ENCODE measurements at regions not wholly inside any gene's neighbourhood (a gene's known extent, or its start where the extent isn't known, plus 50 kb on each side); places are given as distances from the start of the nearest gene placed in this dataset.

GRCh38 chr15:38667890-38668850, 103.6 kb upstream of the RASGRP1 start:
- Histone ChIP-seq H3K27me3 (no peaks in the 10 kb centered on the region), H3K4me1 (no peaks in the 10 kb centered on the region), H3K9me3 (no peaks in the 10 kb centered on the region), H3K36me3 (no peaks in the 10 kb centered on the region), H3K4me3 (no peak overlapping the region), H3K27ac (no peak overlapping the region)
- intact Hi-C loops (cut with DNase I; ENCODE audit: low total_unique reads) = no loop called here
- TF ChIP-seq POLR2AphosphoS5 (IDR thresholded peaks at IDR 0.05) (no peak), POLR2A (IDR thresholded peaks at IDR 0.05) (no peak), EP300 (IDR thresholded peaks at IDR 0.05; ENCODE audit: low read depth) (no peak)
- TF ChIP-seq, protein P1, sequence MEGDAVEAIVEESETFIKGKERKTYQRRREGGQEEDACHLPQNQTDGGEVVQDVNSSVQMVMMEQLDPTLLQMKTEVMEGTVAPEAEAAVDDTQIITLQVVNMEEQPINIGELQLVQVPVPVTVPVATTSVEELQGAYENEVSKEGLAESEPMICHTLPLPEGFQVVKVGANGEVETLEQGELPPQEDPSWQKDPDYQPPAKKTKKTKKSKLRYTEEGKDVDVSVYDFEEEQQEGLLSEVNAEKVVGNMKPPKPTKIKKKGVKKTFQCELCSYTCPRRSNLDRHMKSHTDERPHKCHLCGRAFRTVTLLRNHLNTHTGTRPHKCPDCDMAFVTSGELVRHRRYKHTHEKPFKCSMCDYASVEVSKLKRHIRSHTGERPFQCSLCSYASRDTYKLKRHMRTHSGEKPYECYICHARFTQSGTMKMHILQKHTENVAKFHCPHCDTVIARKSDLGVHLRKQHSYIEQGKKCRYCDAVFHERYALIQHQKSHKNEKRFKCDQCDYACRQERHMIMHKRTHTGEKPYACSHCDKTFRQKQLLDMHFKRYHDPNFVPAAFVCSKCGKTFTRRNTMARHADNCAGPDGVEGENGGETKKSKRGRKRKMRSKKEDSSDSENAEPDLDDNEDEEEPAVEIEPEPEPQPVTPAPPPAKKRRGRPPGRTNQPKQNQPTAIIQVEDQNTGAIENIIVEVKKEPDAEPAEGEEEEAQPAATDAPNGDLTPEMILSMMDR (IDR thresholded peaks at IDR 0.05) = no peak
- WGBS, 2 donors (ENCODE audit: low coverage in 1 of 2) = 83 to 95% methylated on average over 5 of the region's 5 CpGs
- in situ Hi-C loops (cut with MboI; ENCODE audit: low pct_ligation_motif_present in 1 of 4, low pct_unique_long_range_greater_than_20kb in 1 of 4, low sequenced_read_pairs in 3 of 4) = no loop called here
- DNase-seq = no peak

- intact Hi-C loops (cut with DNase I; ENCODE audit: low total_unique reads) (no loop called here), in situ Hi-C loops (cut with MboI; ENCODE audit: low pct_ligation_motif_present in 1 of 4, low pct_unique_long_range_greater_than_20kb in 1 of 4, low sequenced_read_pairs in 3 of 4) (no loop called here)
- no peaks in the 10 kb centered on the region for H3K27me3 ChIP-seq
- DNase-seq = no peak
- H3K27ac ChIP-seq = no peak overlapping the region
- 72 to 87% methylated on average over 7 to 8 of the region's 8 CpGs for WGBS, 2 donors (ENCODE audit: low coverage in 1 of 2)
- no peaks in the 10 kb centered on the region for H3K9me3 ChIP-seq
- TF ChIP-seq POLR2AphosphoS5 (IDR thresholded peaks at IDR 0.05) = no peak
- TF ChIP-seq, protein P1 (IDR thresholded peaks at IDR 0.05) = no peak
- no peak for TF ChIP-seq POLR2A (IDR thresholded peaks at IDR 0.05)
- TF ChIP-seq EP300 (IDR thresholded peaks at IDR 0.05; ENCODE audit: low read depth) = no peak
- H3K36me3 ChIP-seq = no peaks in the 10 kb centered on the region
- no peaks in the 10 kb centered on the region for H3K4me1 ChIP-seq
- no peak overlapping the region for H3K4me3 ChIP-seq
These were observed 104.3 kb upstream of the RASGRP1 start for GRCh38 chr15:38668898-38669391.

- in situ Hi-C loops (cut with MboI; ENCODE audit: low pct_ligation_motif_present in 1 of 4, low pct_unique_long_range_greater_than_20kb in 1 of 4, low sequenced_read_pairs in 3 of 4) (no loop called here), intact Hi-C loops (cut with DNase I; ENCODE audit: low total_unique reads) (no loop called here)
- no peak overlapping the region for H3K4me3 ChIP-seq
- WGBS, 2 donors (ENCODE audit: low coverage in 1 of 2) = 65 to 84% methylated on average over 3 of the region's 3 CpGs
- DNase-seq = peak; percentile 25
- H3K27ac ChIP-seq = peak overlapping the region in 2 of 4 donors; percentile 14 to 29
- H3K9me3 ChIP-seq = no peaks in the 10 kb centered on the region
- H3K27me3 ChIP-seq = no peaks in the 10 kb centered on the region
- H3K4me1 ChIP-seq = no peaks in the 10 kb centered on the region
- TF ChIP-seq EP300 (IDR thresholded peaks at IDR 0.05; ENCODE audit: low read depth) = no peak
- TF ChIP-seq, protein P1 (IDR thresholded peaks at IDR 0.05) = no peak
- no peak for TF ChIP-seq POLR2A (IDR thresholded peaks at IDR 0.05)
- TF ChIP-seq POLR2AphosphoS5 (IDR thresholded peaks at IDR 0.05) = no peak
- no peaks in the 10 kb centered on the region for H3K36me3 ChIP-seq
These were observed 105.8 kb upstream of the RASGRP1 start for GRCh38 chr15:38670128-38671005.

DNA sequence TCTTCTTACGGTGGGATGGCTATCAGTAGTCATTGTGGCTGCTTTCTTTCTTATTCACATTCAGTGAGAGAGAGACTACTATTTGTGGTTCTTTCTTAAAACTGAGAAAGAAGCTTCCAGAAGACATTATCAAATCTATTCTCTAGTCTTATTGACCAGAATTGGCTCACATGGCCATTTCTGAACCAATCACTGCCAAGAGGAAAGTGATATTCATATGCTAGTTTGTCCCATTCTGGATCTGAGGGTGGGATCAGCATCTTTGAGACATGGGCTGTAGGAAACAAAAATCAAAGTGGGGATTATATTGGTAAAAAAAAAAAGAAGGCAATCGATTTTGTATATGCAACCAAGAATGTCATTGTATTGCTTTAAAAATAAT, 106.4 kb upstream of the RASGRP1 start:
- DNase-seq = no peak
- 86% methylated on average over 1 to 2 of the region's 2 CpGs for WGBS, 2 donors (ENCODE audit: low coverage in 1 of 2)
- H3K27ac ChIP-seq = peak overlapping the region in 2 of 4 donors; percentile 14 to 29
- intact Hi-C loops (cut with DNase I; ENCODE audit: low total_unique reads) = no loop called here
- H3K4me1 ChIP-seq = no peaks in the 10 kb centered on the region
- no peak overlapping the region for H3K4me3 ChIP-seq
- H3K27me3 ChIP-seq = no peaks in the 10 kb centered on the region
- in situ Hi-C loops (cut with MboI; ENCODE audit: low pct_ligation_motif_present in 1 of 4, low pct_unique_long_range_greater_than_20kb in 1 of 4, low sequenced_read_pairs in 3 of 4) = no loop called here
- no peak for TF ChIP-seq POLR2AphosphoS5 (IDR thresholded peaks at IDR 0.05)
- no peak for TF ChIP-seq POLR2A (IDR thresholded peaks at IDR 0.05)
- TF ChIP-seq, protein P1 (IDR thresholded peaks at IDR 0.05) = no peak
- no peak for TF ChIP-seq EP300 (IDR thresholded peaks at IDR 0.05; ENCODE audit: low read depth)
- no peaks in the 10 kb centered on the region for H3K9me3 ChIP-seq
- no peaks in the 10 kb centered on the region for H3K36me3 ChIP-seq

All from transverse colon (tissue), 4 donors.